ENCODE measurements at regions not wholly inside any gene's neighbourhood (a gene's known extent, or its start where the extent isn't known, plus 50 kb on each side); places are given as distances from the start of the nearest gene placed in this dataset.

GRCh38 chr15:70361106-70361505, 263.4 kb upstream of the TLE3 start:
- DNase-seq (ENCODE audit: low read depth), result no peak
- no peak overlapping the region for H3K4me3 ChIP-seq (ENCODE audit: low read depth, low read length)
- TF ChIP-seq MAX (IDR thresholded peaks at IDR 0.05; ENCODE audit: low read depth, low read length) (no peak), CTCF (IDR thresholded peaks at IDR 0.05; ENCODE audit: low read depth, low read length) (no peak), MYC (IDR thresholded peaks at IDR 0.05; ENCODE audit: low read depth, low read length) (no peak), POLR2A (IDR thresholded peaks at IDR 0.05; ENCODE audit: extremely low read depth, insufficient read length) (no peak)

DNA sequence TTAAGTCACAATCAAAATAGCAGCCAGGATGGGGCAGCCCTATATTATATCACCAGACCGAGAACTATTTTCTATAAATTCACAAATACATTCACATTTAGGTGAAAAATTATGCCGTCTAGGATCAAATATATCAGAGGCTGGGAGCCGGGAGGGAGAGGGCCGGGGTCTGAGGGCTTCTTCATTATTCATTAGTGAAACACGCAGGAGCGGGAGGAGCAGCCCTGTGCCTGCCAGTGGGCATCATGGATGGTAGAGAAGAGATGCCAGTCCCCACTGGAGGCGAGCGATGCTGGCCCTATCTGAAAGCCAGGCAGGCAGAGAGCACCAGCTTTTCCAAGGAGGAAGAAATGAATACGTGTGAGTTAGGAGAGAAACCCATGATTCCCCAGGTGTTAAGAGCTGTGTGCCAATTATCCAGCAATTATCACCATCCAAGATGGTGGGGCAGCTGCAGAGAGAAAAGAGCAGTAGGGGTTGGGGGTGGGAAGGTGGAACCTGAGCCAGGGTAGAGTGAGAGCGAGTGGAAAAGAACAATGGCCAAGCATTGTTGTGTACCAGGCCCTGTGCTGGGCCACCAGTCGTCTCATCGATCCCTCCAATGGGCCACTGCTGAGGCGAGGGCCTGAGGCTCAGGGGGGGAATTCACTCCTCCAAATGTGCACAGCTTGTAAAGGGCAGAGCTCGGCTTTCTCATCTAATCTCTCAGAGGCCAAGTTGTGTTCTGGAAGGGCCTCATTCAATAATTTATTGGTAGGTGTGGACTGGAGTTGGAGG, 261.3 kb upstream of the TLE3 start:
- H3K4me3 ChIP-seq (ENCODE audit: low read depth, low read length), result no peak overlapping the region
- TF ChIP-seq MAX (IDR thresholded peaks at IDR 0.05; ENCODE audit: low read depth, low read length) (no peak), MYC (IDR thresholded peaks at IDR 0.05; ENCODE audit: low read depth, low read length) (no peak), POLR2A (IDR thresholded peaks at IDR 0.05; ENCODE audit: extremely low read depth, insufficient read length) (no peak), CTCF (IDR thresholded peaks at IDR 0.05; ENCODE audit: low read depth, low read length) (no peak)
- DNase-seq (ENCODE audit: low read depth), result no peak

DNA sequence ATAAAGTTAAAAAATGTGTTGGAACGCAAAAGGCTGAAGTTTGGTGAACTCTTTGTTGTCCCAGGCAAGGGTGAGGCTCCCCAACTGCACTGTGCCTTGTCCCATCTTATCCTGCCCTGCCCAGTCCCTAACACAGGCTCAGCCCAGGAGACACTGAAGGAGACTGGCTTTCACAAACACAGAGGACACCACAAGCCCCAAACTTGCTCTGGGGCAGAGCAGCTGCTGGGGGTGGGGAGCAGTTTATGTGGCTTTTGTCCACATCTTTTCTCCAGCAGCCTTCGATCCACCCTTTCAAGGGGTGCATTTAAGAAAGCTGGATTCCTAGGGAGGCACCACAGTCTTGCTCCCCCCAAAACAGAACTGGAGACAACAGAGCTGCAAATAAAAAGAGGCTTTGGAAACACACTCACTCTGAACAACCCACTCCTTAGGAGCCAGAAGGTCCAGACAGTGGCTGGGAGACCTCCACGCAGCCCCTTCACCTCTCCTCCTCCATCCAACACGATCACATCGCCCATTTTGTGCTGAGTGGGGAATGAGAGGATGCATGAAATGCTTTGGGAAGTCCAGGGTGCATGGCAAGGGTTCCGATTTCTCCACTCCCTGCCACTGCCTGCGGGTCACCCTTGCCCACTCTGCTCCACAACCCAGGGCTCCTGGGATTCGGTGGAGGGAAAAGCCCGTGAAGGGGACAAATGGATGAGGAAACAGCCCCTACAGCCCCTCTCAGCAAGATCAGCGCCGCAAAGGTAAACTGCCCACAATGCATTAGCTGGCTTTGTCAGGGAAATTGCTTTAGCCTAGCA, 260.5 kb upstream of the TLE3 start:
- H3K4me3 ChIP-seq (ENCODE audit: low read depth, low read length), result no peak overlapping the region
- DNase-seq (ENCODE audit: low read depth), result no peak
- TF ChIP-seq MAX (IDR thresholded peaks at IDR 0.05; ENCODE audit: low read depth, low read length), result no peak
- no peak for TF ChIP-seq POLR2A (IDR thresholded peaks at IDR 0.05; ENCODE audit: extremely low read depth, insufficient read length)
- no peak for TF ChIP-seq MYC (IDR thresholded peaks at IDR 0.05; ENCODE audit: low read depth, low read length)
- TF ChIP-seq CTCF (IDR thresholded peaks at IDR 0.05; ENCODE audit: low read depth, low read length), result no peak

- H3K4me3 ChIP-seq (ENCODE audit: low read depth, low read length), result no peak overlapping the region
- DNase-seq (ENCODE audit: low read depth), result no peak
- TF ChIP-seq MYC (IDR thresholded peaks at IDR 0.05; ENCODE audit: low read depth, low read length) (no peak), CTCF (IDR thresholded peaks at IDR 0.05; ENCODE audit: low read depth, low read length) (no peak), POLR2A (IDR thresholded peaks at IDR 0.05; ENCODE audit: extremely low read depth, insufficient read length) (no peak), MAX (IDR thresholded peaks at IDR 0.05; ENCODE audit: low read depth, low read length) (no peak)
Measured at GRCh38 chr15:70357453-70357852, 259.7 kb upstream of the TLE3 start.

GRCh38 chr15:70356919-70357318, 259.2 kb upstream of the TLE3 start:
- no peak for TF ChIP-seq CTCF (IDR thresholded peaks at IDR 0.05; ENCODE audit: low read depth, low read length)
- no peak for TF ChIP-seq POLR2A (IDR thresholded peaks at IDR 0.05; ENCODE audit: extremely low read depth, insufficient read length)
- TF ChIP-seq MAX (IDR thresholded peaks at IDR 0.05; ENCODE audit: low read depth, low read length), result no peak
- no peak for TF ChIP-seq MYC (IDR thresholded peaks at IDR 0.05; ENCODE audit: low read depth, low read length)

More at GRCh38 chr15:70356919-70357318, 259.2 kb upstream of the TLE3 start:
- no peak for DNase-seq (ENCODE audit: low read depth)
- no peak overlapping the region for H3K4me3 ChIP-seq (ENCODE audit: low read depth, low read length)
